Urinary bladder (tissue), 3 donors: ENCODE measurements at regions not wholly inside any gene's neighbourhood (a gene's known extent, or its start where the extent isn't known, plus 50 kb on each side); places are given as distances from the start of the nearest gene placed in this dataset.
A peak's percentile ranks its signal among the peaks of the same experiment; 100 is the strongest.

Experiments
- DNase-seq: peaks from one replicate; pipeline ENCODE4 v3.0.0-alpha.2; 2015; ENCODE audit errors: extremely low spot score
- H3K27ac ChIP-seq: one replicate; pipeline ENCODE4 v1.5.1; 2013; ENCODE audit warnings: low read depth, mild to moderate bottlenecking, moderate library complexity
- H3K36me3 ChIP-seq: one replicate; pipeline ENCODE4 v1.6.1; 2013; ENCODE audit warnings: mild to moderate bottlenecking, moderate library complexity; ENCODE audit not compliant: insufficient read depth
- H3K4me1 ChIP-seq: one replicate; pipeline ENCODE4 v1.6.1; 2013; ENCODE audit warnings: mild to moderate bottlenecking, moderate library complexity; ENCODE audit not compliant: insufficient read depth
- H3K4me3 ChIP-seq: one replicate; pipeline ENCODE4 v1.5.1; 2013; ENCODE audit warnings: low read depth, low read length
- WGBS: extraction: QIAGEN DNeasy Blood & Tissue Kit; methylation state at CpG from one replicate; pipeline ENCODE4 v1.1.7; 2013; 5-methylcytosine and 5-hydroxymethylcytosine counted together
- donor health status: healthy with polysubstance abuse.
- donor health status: healthy.

- H3K4me1 ChIP-seq: no peaks in the 10 kb centered on the region
- no peak for DNase-seq
- no peak overlapping the region for H3K27ac ChIP-seq
- no peaks in the 10 kb centered on the region for H3K36me3 ChIP-seq
- no peak overlapping the region for H3K4me3 ChIP-seq
- 88% methylated on average over 3 of the region's 3 CpGs for WGBS
These were observed 508.4 kb downstream of the TFEC start for GRCh38 chr7:115522174-115522573.

GRCh38 chr7:115516341-115516740 lies 514.2 kb downstream of the TFEC start:
- H3K27ac ChIP-seq: no peak overlapping the region
- H3K4me1 ChIP-seq: no peaks in the 10 kb centered on the region
- no peak for DNase-seq
- WGBS: 55% methylated on average over 2 of the region's 2 CpGs
- no peak overlapping the region for H3K4me3 ChIP-seq
- H3K36me3 ChIP-seq: no peaks in the 10 kb centered on the region

- Histone ChIP-seq H3K27ac (no peak overlapping the region), H3K36me3 (no peaks in the 10 kb centered on the region), H3K4me1 (no peaks in the 10 kb centered on the region), H3K4me3 (no peak overlapping the region)
- no peak for DNase-seq
- WGBS: 97% methylated on average over 3 of the region's 3 CpGs
These were observed 519.2 kb downstream of the TFEC start for GRCh38 chr7:115511330-115511729.

GRCh38 chr7:115505136-115505535 lies 525.4 kb downstream of the TFEC start:
- H3K4me1 ChIP-seq: no peaks in the 10 kb centered on the region
- H3K36me3 ChIP-seq: no peaks in the 10 kb centered on the region
- H3K4me3 ChIP-seq: no peak overlapping the region
- H3K27ac ChIP-seq: no peak overlapping the region
- DNase-seq: no peak

GRCh38 chr7:115499956-115500355 lies 530.6 kb downstream of the TFEC start:
- no peak overlapping the region for H3K27ac ChIP-seq
- no peaks in the 10 kb centered on the region for H3K4me1 ChIP-seq
- H3K36me3 ChIP-seq: no peaks in the 10 kb centered on the region
- H3K4me3 ChIP-seq: no peak overlapping the region
- DNase-seq: no peak
- 22% methylated on average over 3 of the region's 3 CpGs for WGBS

- Histone ChIP-seq H3K4me3 (no peak overlapping the region), H3K4me1 (no peaks in the 10 kb centered on the region), H3K27ac (no peak overlapping the region), H3K36me3 (no peaks in the 10 kb centered on the region)
- WGBS: 90% methylated on average over 5 of the region's 5 CpGs
- no peak for DNase-seq
These were observed 534.6 kb downstream of the TFEC start for GRCh38 chr7:115496006-115496405.

GRCh38 chr7:115494529-115495147 lies 535.9 kb downstream of the TFEC start:
- Histone ChIP-seq H3K36me3 (no peaks in the 10 kb centered on the region), H3K27ac (no peak overlapping the region), H3K4me1 (no peaks in the 10 kb centered on the region), H3K4me3 (no peak overlapping the region)
- 64% methylated on average over 5 of the region's 5 CpGs for WGBS
- no peak for DNase-seq

- H3K36me3 ChIP-seq: no peaks in the 10 kb centered on the region
- no peaks in the 10 kb centered on the region for H3K4me1 ChIP-seq
- no peak overlapping the region for H3K27ac ChIP-seq
- no peak for DNase-seq
- no peak overlapping the region for H3K4me3 ChIP-seq
- 84% methylated on average over 3 of the region's 3 CpGs for WGBS
These were observed 537.2 kb downstream of the TFEC start for GRCh38 chr7:115493381-115493780.

GRCh38 chr7:115491744-115492380 lies 538.7 kb downstream of the TFEC start:
- H3K36me3 ChIP-seq: no peaks in the 10 kb centered on the region
- WGBS: 60% methylated on average over 4 of the region's 4 CpGs
- no peak overlapping the region for H3K4me3 ChIP-seq
- no peaks in the 10 kb centered on the region for H3K4me1 ChIP-seq
- DNase-seq: no peak
- no peak overlapping the region for H3K27ac ChIP-seq

GRCh38 chr7:115479448-115479847 lies 551.1 kb downstream of the TFEC start:
- H3K4me3 ChIP-seq: no peak overlapping the region
- H3K36me3 ChIP-seq: no peaks in the 10 kb centered on the region
- DNase-seq: no peak
- H3K27ac ChIP-seq: no peak overlapping the region
- WGBS: 83% methylated on average over 1 of the region's 1 CpG
- no peaks in the 10 kb centered on the region for H3K4me1 ChIP-seq

GRCh38 chr7:115478426-115478825 lies 552.1 kb downstream of the TFEC start:
- no peaks in the 10 kb centered on the region for H3K4me1 ChIP-seq
- no peaks in the 10 kb centered on the region for H3K36me3 ChIP-seq
- DNase-seq: no peak
- no peak overlapping the region for H3K4me3 ChIP-seq
- no peak overlapping the region for H3K27ac ChIP-seq

GRCh38 chr7:115477193-115477651 lies 553.3 kb downstream of the TFEC start:
- Histone ChIP-seq H3K4me1 (no peaks in the 10 kb centered on the region), H3K27ac (no peak overlapping the region), H3K4me3 (peak overlapping the region; percentile 33), H3K36me3 (no peaks in the 10 kb centered on the region)
- DNase-seq: no peak
- WGBS: 3% methylated on average over 30 of the region's 30 CpGs

GRCh38 chr7:115476671-115477181 lies 553.8 kb downstream of the TFEC start:
- H3K4me1 ChIP-seq: no peaks in the 10 kb centered on the region
- WGBS: 32% methylated on average over 7 of the region's 7 CpGs
- no peak overlapping the region for H3K27ac ChIP-seq
- H3K4me3 ChIP-seq: peak overlapping the region; percentile 33
- no peak for DNase-seq
- no peaks in the 10 kb centered on the region for H3K36me3 ChIP-seq

- 81% methylated on average over 14 of the region's 14 CpGs for WGBS
- Histone ChIP-seq H3K27ac (no peak overlapping the region), H3K4me1 (no peaks in the 10 kb centered on the region), H3K4me3 (no peak overlapping the region), H3K36me3 (no peaks in the 10 kb centered on the region)
- DNase-seq: no peak
These were observed 554.0 kb downstream of the MDFIC start for GRCh38 chr7:115475761-115476385.
